Adrenal gland (tissue), 9 donors: ENCODE measurements at regions not wholly inside any gene's neighbourhood (a gene's known extent, or its start where the extent isn't known, plus 50 kb on each side); places are given as distances from the start of the nearest gene placed in this dataset.

Source experiments
- DNase-seq, 7 donors: peaks; one replicate each; pipeline ENCODE4 v3.0.0-alpha.2; 2019 to 2020
- H3K27ac ChIP-seq, 5 donors: fragments of 200-600 bp; sonication (generic) in 4 of 5; 1 replicate in 3 of 5; 2 replicates in 2 of 5; pipeline versions ENCODE4 v1.5.1 to v1.8.0; 2016 to 2020; ENCODE audit warnings: mild to moderate bottlenecking in 1 of 5
- H3K27me3 ChIP-seq: fragments of 200-600 bp; 2 replicates; pipeline ENCODE4 v1.8.0; 2021
- H3K36me3 ChIP-seq, 2 donors: fragments of 200-600 bp; replicated peaks in 1 of 2; 1 replicate in 1 of 2; 2 replicates in 1 of 2; pipeline versions ENCODE4 v1.5.1 to v1.8.0; 2018 to 2022
- H3K4me1 ChIP-seq, 2 donors: fragments of 200-600 bp; replicated peaks in 1 of 2; 1 replicate in 1 of 2; 2 replicates in 1 of 2; pipeline versions ENCODE4 v1.5.1 to v1.8.0; 2018 to 2021
- H3K4me3 ChIP-seq, 4 donors: fragments of 200-600 bp; sonication (generic) in 3 of 4; one replicate each; pipeline ENCODE4 v1.5.1; 2016 to 2018
- H3K9me3 ChIP-seq, 3 donors: fragments of 200-600 bp; sonication (generic) in 1 of 3; replicated peaks in 1 of 3; 1 replicate in 2 of 3; 2 replicates in 1 of 3; pipeline versions ENCODE4 v1.5.1 to v1.8.0; 2016 to 2021
- POLR2A ChIP-seq, 2 donors: fragments of 450-650 bp; IDR thresholded peaks; one replicate each; pipeline ENCODE4 v1.6.1; 2017; ENCODE audit warnings: antibody characterized with exemption in 2 of 2, mild to moderate bottlenecking in 2 of 2, moderate library complexity in 1 of 2
- WGBS, 4 donors: extraction: QIAGEN DNeasy Blood & Tissue Kit in 2 of 4; methylation state at CpG; one replicate each; pipeline versions ENCODE4 v1.1.5 to v1.1.7; 2013 to 2017; 5-methylcytosine and 5-hydroxymethylcytosine counted together
- intact Hi-C, 2 donors: fragments of 100-400 bp; cut with DNase I; formaldehyde crosslinking; loops; one replicate each; pipeline versions ENCODE4 v1.14.1 to v1.15.0; 2022 to 2023
- TF ChIP-seq, protein P1 (sequence below), 6 experiments: fragments of 450-650 bp in 4 of 6; fragments of 200-600 bp in 2 of 6; sonication (generic) in 1 of 6; IDR thresholded peaks; 1 replicate in 5 of 6; 2 replicates in 1 of 6; pipeline versions ENCODE4 v1.5.1 to v1.8.0; 2016 to 2021; ENCODE audit warnings: antibody characterized with exemption in 6 of 6, mild to moderate bottlenecking in 2 of 6, moderate library complexity in 1 of 6
- donor health status: healthy with polysubstance abuse.
- donor health status: Bipolar disorder and iron deficiency.
- donor health status: DM: yes; HTN: yes; CAD: no.
- donor health status: DM: no; HTN: no; CAD: no.
- donor health status: DM: no; HTN: no; CAD: no.

DNA sequence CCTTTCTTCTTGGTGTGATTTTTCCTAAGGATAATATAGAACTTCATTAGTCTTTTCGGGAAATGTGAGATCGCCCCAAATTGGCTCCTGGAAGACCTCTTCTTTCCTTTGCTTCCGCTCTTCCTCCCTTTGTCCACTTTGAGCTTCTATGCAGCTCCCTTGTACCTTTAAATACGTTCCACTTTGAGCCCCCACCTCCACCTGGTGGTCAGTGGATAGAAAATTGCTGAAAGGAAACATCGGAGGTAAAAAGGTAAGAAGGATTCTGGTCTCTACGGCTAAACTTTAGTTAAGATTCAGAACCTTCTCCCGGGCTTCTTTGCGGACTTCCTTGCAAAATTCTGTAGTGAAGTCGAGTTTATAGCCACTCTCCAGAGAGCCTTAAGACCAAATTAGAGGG lies 55.0 kb upstream of the TM9SF2 start:
- no peaks in the 10 kb centered on the region for H3K4me1 ChIP-seq
- TF ChIP-seq, protein P1, sequence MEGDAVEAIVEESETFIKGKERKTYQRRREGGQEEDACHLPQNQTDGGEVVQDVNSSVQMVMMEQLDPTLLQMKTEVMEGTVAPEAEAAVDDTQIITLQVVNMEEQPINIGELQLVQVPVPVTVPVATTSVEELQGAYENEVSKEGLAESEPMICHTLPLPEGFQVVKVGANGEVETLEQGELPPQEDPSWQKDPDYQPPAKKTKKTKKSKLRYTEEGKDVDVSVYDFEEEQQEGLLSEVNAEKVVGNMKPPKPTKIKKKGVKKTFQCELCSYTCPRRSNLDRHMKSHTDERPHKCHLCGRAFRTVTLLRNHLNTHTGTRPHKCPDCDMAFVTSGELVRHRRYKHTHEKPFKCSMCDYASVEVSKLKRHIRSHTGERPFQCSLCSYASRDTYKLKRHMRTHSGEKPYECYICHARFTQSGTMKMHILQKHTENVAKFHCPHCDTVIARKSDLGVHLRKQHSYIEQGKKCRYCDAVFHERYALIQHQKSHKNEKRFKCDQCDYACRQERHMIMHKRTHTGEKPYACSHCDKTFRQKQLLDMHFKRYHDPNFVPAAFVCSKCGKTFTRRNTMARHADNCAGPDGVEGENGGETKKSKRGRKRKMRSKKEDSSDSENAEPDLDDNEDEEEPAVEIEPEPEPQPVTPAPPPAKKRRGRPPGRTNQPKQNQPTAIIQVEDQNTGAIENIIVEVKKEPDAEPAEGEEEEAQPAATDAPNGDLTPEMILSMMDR (IDR thresholded peaks at IDR 0.05): no peak
- TF ChIP-seq POLR2A (IDR thresholded peaks at IDR 0.05): no peak
- DNase-seq: no peak
- no peak overlapping the region for H3K27ac ChIP-seq
- H3K9me3 ChIP-seq: no peaks in the 10 kb centered on the region
- peaks cover 6% of the 10 kb centered on the region for H3K27me3 ChIP-seq
- no peak overlapping the region for H3K4me3 ChIP-seq
- intact Hi-C loops: loop anchor here in 1 of 2 donors (10.0 kb wide), 1 partner anchor 59 kb away; the partner anchor contains the start of gene TM9SF2
- WGBS, 4 donors: 71 to 75% (median 74%) methylated on average over 9 of the region's 9 CpGs
- no peaks in the 10 kb centered on the region for H3K36me3 ChIP-seq

DNA sequence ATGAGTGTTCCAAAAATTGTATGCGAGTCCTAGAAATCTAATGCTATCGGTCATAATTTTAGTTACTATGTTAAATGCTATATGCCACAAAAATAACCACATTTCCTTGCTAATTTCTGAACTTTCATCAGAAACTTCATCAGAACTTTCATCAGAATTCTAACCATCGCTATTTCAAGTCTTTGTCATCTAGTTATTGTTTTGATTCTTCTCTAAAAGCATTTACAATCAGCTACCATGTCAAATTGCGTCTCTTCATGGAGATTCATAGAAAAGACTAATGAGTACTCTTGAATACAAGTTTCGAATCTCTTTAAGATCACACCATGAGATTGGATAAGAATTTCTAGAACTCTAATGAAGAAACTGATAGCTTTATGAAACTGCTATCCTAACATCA lies 52.7 kb upstream of the TM9SF2 start:
- no peak for DNase-seq
- H3K4me1 ChIP-seq: no peaks in the 10 kb centered on the region
- H3K4me3 ChIP-seq: no peak overlapping the region
- intact Hi-C loops: loop anchor here in 1 of 2 donors (10.0 kb wide), 1 partner anchor 56 kb away; the partner anchor contains the start of gene TM9SF2
- 89 to 91% (median 90%) methylated on average over 5 of the region's 5 CpGs for WGBS, 4 donors
- H3K9me3 ChIP-seq: no peaks in the 10 kb centered on the region
- no peak for TF ChIP-seq POLR2A (IDR thresholded peaks at IDR 0.05)
- TF ChIP-seq, protein P1 (IDR thresholded peaks at IDR 0.05): no peak
- no peaks in the 10 kb centered on the region for H3K27me3 ChIP-seq
- no peaks in the 10 kb centered on the region for H3K36me3 ChIP-seq
- no peak overlapping the region for H3K27ac ChIP-seq

DNA sequence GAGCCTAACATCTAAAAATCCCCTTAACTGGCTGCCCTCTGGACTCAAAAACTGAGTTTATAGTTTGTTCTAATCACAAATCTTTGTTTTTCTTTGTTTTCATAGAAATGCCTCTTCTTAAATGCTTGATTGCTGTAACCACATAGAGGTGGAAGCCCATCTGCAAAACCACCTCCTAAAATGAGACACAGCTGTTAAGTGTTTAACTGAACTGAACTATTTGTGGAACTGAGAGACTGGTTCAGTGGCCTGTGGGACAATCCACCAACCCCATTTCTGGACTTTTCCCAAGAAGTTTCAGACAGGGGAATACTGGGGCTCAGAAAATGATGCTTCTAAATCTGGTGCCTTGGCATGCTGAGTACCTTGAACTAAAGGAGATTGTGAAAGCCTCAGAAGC lies 50.9 kb upstream of the TM9SF2 start:
- Histone ChIP-seq H3K9me3 (no peaks in the 10 kb centered on the region), H3K27ac (no peak overlapping the region), H3K4me1 (no peaks in the 10 kb centered on the region), H3K4me3 (no peak overlapping the region), H3K27me3 (no peaks in the 10 kb centered on the region), H3K36me3 (no peaks in the 10 kb centered on the region)
- no peak for DNase-seq
- TF ChIP-seq, protein P1 (IDR thresholded peaks at IDR 0.05): no peak
- TF ChIP-seq POLR2A (IDR thresholded peaks at IDR 0.05): no peak
- intact Hi-C loops: no loop called here
